GM10248 (cell line): ENCODE measurements at regions not wholly inside any gene's neighbourhood (a gene's known extent, or its start where the extent isn't known, plus 50 kb on each side); places are given as distances from the start of the nearest gene placed in this dataset.

Source experiments
- CTCF ChIA-PET: fragments of 300-600 bp; sonication (Branson Sonifier 250); formaldehyde crosslinking; extraction: SDS; loops from one replicate; lab custom pipeline; 2021; ENCODE audit warnings: antibody characterized with exemption; lab: Yijun Ruan, JAX
- POLR2A ChIA-PET: fragments of 350-650 bp; sonication (Branson Sonifier 250); formaldehyde crosslinking; extraction: SDS; loops from one replicate; lab custom pipeline; 2020; ENCODE audit warnings: antibody characterized with exemption; lab: Yijun Ruan, JAX
- DNase-seq: peaks from one replicate; pipeline ENCODE4 v3.0.0; 2012; ENCODE audit errors: extremely low spot score
- CTCF ChIP-seq: IDR thresholded peaks from 2 replicates; pipeline ENCODE4 v1.5.1; 2012; ENCODE audit warnings: mild to moderate bottlenecking, low read depth; ENCODE audit errors: extremely low read depth, missing control alignments, control extremely low read depth

GRCh38 chr7:116443101-116443523 lies 56.4 kb upstream of the CAV2 start:
- POLR2A ChIA-PET: no interaction called here
- DNase-seq: no peak
- TF ChIP-seq CTCF: no peak
- CTCF ChIA-PET: interaction anchor here (1.1 kb wide), 1 partner anchor 12 kb away, joined by 3 read pairs; no protein-coding TSS in a partner anchor

- TF ChIP-seq CTCF: no peak
- CTCF ChIA-PET: interaction anchor here (1.1 kb wide), 1 partner anchor 12 kb away, joined by 3 read pairs; no protein-coding TSS in a partner anchor
- DNase-seq: no peak
- POLR2A ChIA-PET: no interaction called here
These were observed 55.9 kb upstream of the CAV2 start for GRCh38 chr7:116443646-116444045.

- no peak for TF ChIP-seq CTCF
- no peak for DNase-seq
- ChIA-PET POLR2A (no interaction called here), CTCF (no interaction called here)
These were observed 53.9 kb upstream of the CAV2 start for GRCh38 chr7:116445447-116446211.

DNA sequence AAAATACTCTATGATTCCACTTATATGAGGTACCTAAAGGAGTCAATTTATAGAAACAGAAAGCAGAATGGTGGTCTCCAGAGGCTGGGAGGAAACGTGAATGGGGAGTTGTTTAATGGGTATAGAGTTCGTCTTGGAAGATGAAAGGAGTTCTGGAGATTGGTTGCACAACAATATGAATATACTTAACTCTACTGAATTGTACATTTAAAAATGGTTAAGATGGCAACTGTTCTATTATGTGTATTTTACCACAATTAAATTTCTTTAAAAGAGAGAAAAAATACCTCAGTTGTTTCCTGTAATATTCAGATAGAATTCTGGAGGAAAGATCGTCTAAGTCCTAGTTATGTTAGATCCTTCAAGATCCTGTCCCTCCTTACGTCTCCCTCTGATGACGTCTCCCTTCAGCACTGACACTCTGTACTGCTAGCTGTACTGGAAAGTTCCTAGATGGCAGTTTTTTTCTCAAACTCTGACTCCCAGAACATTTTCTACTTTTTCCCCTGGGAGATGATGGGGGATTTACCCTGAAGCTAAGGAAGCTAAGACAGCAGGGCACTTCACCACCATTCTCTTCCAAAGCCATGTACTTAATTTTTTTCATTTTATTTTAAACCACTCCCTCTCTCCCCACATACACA lies 53.2 kb upstream of the CAV2 start:
- no peak for TF ChIP-seq CTCF
- DNase-seq: no peak
- ChIA-PET CTCF (no interaction called here), POLR2A (no interaction called here)

- no peak for TF ChIP-seq CTCF
- no peak for DNase-seq
- ChIA-PET POLR2A (no interaction called here), CTCF (no interaction called here)
These were observed 52.1 kb upstream of the CAV2 start for GRCh38 chr7:116447436-116447835.

DNA sequence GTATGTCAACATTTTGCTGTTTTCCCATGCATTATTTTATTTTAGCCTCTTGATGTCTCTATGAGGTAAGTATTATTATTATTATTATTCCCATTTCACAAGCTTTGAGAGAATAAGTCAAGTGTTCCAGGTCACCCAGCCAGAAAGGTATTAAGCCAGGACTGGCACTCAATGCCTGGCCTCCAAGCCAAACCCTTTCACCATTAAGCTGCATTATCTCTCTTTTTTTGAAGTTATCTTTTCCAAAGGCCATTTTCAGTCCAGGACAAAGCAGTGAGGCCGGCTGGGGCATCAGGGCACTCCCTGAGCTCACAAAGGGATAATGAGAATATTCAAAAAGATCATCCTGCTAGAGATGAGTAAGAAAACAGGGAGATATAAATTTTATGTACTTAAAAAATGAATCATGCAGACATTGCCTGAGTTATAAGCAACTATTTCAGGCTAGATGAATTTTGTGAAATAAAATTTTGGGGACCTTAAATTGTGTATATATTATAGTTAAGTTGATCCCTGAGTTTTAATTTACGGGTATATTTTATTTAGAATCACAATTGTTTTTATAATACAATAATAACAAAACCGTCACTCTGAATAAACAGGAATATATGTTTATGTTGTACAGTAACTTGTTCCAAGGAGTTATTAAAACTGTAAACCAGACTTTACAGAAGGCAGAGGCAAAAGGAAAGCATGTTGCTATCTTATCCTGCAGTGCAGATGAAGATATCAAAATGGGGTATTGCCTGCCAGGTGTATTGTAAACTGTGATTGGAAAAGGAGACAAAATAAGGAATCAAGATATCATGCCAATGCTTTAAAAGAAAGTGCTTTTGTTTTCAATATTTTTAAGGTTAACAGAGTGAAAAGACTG lies 51.3 kb upstream of the CAV2 start:
- POLR2A ChIA-PET: no interaction called here
- CTCF ChIA-PET: no interaction called here
- no peak for DNase-seq
- TF ChIP-seq CTCF: no peak
